HT1080 (cell line): ENCODE measurements at regions not wholly inside any gene's neighbourhood (a gene's known extent, or its start where the extent isn't known, plus 50 kb on each side); places are given as distances from the start of the nearest gene placed in this dataset.

ENCODE experiments used
- DNase-seq: peaks from one replicate; pipeline ENCODE4 v3.0.0-alpha.2; 2015; ENCODE audit warnings: low read depth

DNA sequence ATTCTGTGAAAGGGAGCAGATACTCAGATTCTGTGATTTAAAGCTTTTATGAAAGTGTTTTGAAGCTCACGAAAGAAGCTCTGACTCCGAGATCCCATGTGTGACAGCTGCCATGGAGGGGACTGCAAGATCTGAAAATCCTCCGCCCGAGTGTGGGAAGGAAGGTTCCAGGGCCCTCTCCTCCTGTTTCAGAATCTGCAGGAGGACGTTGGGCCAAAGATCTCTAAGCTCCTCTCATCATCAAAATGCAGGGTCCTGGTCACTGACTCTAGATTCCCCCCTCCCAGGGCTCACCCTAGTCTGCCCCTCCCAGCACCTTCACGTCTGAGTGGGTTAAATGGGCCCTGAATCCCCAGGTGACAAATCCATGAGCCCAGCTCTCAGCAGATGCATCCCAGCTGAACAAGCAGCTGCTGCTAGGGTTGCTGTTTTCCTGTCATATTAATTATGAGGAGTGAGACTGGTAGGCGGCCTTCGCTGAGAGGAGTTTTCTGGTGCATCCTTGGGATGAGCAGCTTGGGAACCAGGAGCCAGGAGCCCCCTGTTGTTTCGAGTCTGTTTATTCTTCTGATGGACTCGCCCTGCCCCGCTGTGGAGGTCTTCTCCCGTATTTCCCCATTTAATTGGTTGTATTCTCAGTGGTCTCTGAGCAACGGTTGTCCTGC is 402.0 kb downstream of the MATN1 start:
- DNase-seq: no peak

DNA sequence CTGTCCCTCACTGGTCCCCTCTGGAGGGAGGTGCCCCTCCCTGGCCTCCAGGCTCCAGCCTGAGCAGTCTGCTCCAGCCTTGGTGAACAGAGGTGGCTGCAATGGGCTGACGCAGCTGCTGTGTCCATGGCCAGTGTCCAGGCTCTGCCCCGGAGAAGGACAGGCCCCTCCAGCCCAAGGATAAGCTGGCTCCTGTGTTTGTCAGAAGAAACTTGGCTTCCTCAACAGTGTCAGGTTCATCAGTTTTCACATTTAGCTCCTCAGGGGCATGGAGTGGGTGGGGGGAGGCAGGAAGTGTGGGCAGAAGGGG is 402.8 kb downstream of the MATN1 start:
- DNase-seq: no peak

DNA sequence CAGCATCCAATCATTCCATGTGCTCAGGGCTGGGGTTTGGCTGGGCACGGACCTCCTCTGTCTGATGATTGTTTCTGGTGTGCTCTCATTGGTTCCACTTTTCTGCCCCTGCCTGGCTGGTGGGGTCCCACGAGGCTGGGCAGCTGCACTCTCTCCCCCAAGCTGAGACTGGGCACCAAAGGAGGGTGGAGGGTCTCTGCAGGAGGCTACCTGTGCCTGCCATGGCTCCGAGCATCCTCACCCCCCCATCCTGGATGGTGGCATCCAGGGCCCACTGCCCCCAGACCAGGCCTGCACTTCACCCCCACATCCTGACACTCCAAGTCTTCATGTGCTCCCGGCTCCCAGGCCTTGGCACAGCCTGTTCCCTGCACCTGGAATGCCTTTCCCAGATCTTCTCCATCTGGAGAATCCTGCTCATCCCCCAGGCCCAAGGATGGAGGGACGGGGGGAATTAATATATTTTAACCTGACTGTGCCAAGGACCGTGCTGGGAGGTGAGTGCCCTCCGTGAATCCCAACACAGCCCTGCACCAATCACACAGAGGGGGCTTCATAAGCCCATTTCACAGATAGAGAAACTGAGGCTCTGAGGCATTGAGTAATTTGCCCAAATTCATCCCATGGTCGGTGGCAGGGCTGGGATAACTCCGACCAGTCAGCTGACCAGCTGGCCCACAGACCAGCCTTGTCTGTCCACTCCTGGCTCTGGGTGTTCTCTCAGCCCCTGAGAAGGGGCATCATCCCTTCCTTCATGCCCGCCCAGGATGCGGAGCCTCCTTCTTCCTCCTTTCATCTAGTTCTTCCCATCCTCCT is 403.4 kb downstream of the MATN1 start:
- no peak for DNase-seq

DNA sequence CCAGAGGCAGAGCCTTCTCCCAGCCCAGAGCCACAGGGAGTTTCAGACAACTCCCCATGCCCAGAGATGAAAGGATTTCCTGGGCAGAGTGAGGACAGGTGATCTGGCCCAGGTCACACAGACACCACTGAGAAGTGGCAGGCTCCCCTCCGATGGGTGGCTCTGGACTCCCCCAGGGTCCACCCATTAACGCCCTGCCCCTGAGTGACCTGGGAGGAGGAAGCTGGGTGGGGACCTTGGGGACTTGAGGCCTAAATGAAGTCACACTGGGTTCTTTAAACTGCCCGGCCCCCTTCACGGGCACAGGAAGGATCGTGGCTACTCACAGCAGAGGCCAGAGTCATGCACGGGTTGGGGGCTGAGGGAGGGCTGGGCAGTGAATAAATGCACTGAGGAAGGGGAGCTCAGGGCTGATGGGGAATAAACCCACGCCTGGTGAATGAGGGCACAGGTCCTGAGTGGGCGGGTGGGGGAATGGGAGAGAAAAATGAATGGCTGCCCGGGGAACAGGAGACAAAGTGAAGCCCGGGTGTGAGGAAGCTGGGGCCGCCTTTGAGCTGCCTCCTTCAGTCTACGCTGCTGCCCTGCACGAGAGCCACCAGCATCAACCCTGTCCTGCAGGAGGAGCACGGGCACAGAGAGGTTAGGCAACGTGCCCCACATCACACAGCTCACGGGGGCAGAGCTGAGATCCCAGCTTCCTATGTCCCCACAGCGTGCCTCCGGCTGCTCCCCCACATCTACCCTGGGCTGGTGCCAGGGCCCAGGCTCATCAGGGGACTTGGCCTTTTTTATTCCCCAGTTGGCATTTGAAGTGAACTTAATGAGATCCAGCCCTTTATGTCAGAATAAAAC is 404.3 kb downstream of the MATN1 start:
- DNase-seq: no peak

DNA sequence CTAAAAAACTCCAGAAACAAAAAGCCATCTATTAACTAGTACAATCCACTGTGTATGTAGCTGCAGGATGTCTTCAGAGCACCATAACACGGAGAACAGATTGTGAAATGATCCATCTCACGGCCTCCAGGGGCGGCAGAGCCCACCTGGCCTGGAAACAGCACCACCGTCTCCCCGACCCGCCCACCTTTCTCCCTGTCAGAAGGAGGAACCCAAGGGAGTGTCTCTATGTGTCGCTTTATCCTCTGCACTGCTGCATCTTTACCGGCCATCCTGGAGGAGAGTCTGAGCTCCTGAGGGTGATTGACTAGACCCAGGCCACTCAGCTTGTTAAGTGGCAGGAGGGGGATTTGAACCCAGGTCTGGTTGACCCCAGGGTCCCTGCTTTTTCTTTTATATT is 405.0 kb downstream of the MATN1 start:
- DNase-seq: no peak

DNA sequence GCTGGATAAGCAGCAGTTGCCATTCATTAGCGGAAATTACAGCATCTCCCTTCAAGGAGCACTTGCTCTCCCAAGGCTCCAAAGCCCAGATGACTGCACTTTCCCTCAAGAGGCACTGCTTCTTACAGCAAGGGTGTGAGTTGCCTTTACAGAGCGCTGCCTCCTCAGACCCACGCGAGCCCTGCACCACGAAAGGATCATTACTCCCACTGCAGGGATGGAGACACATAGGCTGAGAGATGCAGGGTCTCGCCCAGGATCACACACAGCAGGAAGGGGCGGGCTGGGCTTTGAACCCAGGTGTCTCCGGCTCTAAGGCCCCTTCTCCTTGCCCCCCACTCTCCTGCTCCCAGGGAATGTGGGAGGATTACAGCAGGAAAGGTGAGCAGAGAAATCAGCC is 405.5 kb downstream of the MATN1 start:
- DNase-seq: no peak

DNA sequence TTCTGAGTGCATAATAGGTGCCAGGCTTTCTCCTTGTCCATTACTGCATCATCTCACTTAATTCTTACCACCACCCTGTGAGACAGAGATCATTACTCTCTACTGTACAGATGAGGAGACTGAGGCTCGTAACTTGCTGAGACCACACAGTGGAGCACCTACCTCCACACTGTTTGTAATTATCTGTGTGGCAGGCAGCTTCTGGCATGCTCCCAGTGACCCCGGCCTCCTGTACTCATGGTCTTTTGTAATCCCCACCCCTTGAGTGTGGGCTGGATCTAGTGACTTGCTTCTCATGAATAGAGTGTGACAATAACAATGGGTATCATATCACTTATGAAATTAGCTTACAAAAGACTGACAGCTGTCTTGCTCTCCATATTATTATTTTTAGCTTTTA is 407.3 kb downstream of the MATN1 start:
- no peak for DNase-seq

DNA sequence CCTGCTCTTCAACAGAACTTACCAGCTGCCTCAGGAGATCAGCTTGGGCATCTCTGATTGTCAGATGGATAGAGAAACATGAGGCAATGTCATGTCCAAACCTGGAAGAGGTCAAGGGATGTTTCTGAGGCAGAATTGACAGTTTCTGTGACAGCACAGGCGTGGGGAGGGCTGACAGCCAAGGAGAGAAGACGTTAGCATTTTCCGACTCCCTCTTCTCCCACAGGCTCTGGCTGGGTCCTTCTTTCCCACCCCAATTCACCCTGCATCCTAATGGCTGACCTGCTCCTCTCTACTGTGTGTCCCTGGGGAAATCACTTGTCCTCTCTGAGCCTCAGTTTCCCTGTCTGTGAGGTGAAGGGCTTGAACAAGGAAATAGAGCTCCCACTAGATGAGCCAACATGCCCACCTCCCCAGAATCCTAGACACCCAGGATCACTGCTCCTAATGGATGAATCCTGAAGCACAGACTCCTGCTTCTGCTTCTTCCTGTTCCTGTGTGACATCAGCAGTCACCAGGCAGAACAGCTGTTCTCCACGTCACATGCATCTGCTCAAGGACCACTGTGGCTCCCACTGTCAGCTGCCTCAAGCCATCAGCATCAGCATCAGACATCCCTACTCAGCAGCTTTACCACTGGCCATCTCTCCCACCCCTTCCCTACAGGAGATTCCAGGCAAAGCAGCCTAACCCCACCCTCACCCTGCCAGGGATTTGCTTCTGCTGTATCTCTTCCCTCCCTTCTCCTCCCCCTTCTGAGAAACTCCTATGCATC is 408.0 kb downstream of the MATN1 start:
- DNase-seq: no peak

DNA sequence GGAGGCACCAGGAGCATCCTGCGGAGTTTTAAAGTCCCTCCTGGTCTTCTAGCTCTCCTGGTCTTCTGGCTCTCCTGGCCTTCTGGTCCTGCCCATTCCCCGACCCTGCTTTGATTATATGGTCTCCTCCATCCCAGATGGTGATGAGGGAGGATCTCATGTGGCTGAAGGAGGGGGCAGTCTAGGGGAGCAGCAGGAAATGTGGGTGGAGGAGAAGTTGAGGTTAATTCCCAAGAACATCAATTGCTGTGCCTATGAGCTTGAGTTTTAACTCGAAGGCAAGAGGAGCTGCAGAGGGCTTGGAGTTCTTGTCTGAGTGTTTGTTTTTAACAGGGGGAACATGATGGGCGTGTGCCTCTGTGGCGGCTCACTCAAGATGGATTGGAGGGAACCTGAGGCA is 408.8 kb downstream of the MATN1 start:
- DNase-seq: no peak

DNA sequence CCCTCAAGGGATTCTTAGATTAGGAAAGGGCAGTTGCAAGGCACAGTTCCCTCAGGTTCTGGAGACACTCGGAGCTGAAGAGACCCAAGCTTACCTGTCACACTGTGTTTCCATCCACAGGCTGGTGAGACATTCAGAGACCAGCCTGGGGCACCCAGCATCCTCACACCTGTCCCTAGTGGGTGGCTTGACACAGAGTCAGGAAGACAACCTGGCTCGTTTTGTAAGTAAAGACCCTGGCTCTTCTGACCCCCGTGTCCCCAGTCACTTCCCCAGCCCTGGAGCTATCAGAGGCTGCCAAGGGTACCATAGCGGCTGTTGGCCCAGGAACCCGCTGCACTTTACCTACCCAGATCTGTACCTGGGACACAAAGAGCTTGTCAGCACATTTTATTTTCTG is 409.8 kb downstream of the MATN1 start:
- DNase-seq: no peak

DNA sequence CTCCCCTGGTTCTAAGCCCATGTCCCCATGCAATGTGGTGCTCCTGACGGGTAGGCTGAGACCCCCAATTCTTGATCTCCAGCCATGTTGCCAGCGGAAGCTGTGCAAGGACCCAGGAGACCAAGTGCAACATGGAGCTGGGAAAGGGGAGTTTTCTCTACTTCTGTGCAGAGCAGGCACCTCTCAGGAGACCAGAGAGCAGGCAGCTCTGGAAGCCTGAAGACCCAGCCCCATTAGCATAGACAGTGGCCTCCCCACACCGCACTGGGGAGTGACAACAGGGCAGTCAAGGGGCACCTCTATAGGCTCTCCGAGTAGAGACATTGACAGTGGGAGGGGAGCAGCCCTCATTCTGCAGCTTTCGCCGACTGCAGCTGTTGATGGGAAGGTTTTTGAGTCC is 410.2 kb downstream of the MATN1 start:
- DNase-seq: no peak

DNA sequence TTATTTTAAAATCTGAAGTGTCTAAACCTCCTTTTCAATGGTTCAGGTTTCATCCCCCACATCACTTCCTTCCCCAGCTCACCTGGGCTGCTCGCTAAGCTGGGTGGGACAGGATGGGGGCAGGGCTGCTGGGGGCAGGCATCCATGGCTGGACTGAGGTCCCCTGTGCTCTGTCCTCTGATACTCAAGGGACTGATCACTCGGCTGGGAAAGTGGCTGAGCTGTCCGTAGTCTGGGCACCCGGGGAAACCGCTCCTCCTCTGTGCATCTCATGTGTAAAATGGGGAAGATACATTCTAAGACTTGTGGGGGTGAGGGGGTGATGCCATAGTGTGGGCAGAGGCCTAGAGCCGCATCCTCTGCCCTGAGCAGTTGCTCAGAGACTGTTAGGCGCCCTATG is 411.2 kb downstream of the MATN1 start:
- no peak for DNase-seq

DNA sequence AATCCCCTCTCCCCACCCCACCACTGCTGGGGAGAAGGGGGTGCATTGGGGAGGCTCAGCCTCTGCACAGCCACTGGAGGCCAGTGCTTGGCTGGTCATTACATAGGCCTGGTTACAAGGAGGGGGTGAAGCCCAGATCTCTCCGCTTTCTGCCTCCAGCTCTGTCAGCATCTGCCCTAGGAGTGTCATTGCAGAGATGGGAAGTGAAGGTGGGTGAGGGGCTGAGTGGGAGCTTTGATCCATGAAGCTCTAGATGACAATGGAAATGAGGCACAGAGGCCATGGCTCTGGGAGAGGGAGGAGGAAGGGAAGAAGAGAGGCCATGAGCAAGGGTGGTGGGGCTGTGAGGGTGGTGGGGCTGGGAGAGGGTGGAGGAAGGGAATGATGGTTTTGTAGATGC is 411.6 kb downstream of the MATN1 start:
- no peak for DNase-seq

DNA sequence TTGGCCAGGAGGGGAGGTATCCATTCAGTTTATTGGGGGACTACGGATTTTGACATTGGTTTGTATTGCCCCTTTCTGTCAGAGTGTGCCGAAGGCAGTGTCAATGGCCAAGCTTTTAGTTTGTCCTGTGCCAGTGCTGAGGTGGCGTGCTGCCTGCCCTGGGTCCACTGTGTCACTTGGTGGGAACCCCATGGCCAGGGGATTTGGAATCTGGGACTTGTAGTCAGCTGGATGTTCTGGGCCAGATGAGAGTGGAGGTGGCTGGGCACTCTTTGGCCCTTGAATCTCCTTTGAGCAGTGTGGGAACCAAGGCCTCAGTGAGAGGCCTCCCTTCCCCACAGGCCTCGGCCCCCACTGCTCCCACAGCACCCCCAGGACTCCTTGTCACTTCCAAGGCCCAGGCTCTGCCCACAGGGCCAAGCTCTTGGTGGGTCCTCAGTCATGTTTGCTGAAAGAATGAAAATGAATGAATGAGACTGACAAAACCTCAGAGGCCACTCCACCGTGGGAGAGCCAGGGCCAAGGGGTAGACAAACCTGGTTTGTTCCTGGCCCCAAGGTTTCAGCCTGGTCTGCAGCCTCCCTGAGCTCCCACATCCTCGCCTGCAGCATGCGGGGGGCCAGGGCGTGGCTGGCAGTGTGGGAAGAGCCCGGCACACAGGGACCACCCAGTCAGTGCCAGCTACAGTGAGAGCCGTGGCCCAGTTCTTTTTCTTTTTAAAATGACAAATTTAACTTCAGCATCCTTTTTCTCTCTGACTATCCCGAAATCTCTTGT is 412.2 kb downstream of the MATN1 start:
- no peak for DNase-seq

DNA sequence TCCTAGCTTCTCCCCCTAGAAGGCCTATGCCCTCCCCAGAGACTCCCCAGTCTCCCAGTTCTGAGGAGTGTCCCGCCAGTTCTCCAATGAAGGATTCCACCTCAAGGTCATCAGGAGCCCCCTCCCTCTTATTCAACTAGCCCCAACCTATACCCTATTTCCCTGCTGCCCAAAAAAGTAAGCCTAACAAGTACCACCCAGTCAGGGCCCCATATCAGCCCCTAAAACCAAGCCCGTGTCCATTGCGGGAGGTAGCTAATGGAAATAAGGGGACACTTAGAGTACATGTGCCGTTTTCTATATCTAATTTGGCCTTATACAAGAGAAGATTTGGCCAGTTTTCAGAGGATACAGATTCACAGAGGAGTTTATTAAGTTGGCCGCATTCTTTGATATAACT is 416.2 kb downstream of the MATN1 start:
- no peak for DNase-seq

DNA sequence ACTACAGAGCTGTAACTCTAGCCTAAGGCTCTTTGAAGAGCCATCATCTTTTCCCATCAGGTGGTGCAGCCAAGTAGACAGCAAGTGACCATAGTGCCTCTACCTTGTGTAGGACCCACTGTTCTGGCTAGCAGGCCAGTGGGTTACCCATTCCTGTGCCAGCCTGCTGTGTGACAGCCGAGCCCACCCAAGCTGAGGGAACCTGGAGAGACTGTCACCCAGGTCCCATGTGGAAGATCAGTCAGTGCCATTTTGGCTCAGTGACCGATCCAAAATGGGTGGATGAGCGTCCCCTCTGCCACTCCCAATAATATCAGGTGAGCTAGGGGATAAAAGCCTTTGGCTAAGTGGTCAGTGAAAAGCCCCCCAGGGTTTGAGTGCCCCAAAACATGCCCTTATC is 417.9 kb downstream of the MATN1 start:
- no peak for DNase-seq

DNA sequence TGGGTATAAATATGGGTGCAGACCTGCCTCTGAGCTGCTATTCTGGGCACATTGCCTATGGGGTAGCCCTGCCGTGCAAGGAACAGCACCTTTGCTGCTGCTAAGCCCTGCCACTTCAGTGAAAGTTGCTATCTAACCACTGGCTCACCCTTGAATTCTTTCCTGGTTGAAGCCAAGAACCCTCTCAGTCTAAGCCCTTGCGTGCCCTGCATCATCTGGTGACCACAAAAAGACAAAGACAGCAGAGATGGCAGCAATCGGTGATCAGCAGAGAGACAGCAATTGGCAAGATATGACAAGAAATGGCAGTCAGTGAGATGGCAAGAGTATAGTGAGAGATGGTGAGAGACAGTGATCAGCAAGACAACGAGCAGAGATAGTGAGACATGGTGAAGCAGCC is 418.3 kb downstream of the MATN1 start:
- DNase-seq: no peak

DNA sequence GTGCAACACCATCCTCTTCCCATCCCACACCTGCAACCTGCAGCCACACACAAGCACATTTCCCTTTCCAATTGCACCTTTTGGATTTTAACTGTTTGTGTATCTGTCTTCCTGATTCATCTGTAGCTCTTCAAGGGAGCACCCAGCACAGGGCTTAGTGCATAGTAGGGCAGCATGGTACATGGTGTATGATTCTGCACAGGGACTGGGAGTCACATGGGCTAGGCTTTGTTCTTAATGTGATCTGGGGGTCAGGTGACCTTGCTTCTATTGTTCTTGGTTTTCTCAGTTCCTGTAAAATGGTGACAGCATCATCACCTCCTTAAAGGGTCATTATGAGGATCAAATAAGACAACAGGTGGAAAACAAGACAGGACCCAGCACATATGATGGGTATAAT is 419.3 kb downstream of the MATN1 start:
- no peak for DNase-seq

DNA sequence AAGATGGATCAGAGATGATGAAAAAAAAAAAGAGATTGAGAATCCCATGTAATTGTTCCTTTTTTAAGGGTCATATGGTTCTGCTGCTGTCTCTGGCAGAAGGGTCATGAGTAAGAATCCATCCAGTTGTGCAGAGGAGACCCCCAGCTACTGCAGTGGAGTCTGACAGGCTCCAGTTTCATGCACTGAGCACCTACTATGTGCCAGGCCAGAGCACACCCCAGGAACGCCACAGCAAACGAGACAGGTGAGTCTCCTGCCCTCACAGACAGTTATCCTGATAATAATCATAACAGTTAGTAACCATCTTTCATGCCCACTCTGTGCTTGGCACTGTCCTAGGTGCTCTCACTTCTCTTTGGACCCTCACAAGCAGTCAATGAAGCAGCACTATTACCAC is 420.0 kb downstream of the MATN1 start:
- DNase-seq: no peak

DNA sequence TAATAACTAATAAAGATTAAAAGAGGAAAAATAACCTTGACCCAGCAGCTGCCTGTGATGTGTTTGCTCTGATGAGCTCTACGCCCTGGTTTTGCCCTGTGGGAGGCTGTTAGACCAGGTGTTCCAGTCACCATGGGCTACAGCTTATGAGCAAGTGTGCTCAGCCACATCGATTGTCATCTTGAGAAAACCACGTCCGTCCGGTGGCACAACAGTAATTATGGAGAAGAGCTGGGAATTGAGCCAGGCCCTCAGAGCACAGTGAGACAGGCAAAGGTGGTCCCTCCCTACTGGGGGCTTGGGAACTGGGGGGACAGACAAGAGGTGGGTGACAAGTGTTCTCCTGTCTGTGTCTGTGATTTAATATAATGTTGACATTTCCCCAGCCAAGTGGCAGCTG is 420.5 kb downstream of the MATN1 start:
- DNase-seq: no peak

DNA sequence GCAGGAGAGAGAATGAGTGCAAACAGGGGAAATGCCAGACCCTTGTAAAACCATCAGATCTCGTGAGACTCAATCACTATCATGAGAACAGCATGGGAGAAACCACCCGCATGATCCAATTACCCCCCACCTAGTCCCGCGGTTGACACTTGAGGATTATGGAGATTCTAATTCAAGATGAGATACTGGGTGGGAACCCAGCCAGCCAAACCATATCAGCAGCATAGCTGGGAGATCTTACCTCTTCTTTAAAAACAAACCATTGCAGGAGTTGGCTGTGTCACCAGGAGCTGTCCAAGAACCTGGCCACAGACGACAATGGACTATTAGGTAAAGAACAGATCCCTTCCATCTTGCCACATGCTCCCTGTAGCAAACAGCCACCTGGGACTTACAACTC is 422.7 kb downstream of the MATN1 start:
- DNase-seq: no peak
